ENCODE measurements at regions not wholly inside any gene's neighbourhood (a gene's known extent, or its start where the extent isn't known, plus 50 kb on each side); places are given as distances from the start of the nearest gene placed in this dataset.
A peak's percentile ranks its signal among the peaks of the same experiment; 100 is the strongest.

GRCh38 chr13:76454991-76455390 lies 431.2 kb downstream of the KCTD12 start:
- H3K9me3 ChIP-seq (ENCODE audit: control insufficient read depth in 2 of 2, insufficient read depth in 1 of 2, low read length in 1 of 2), result no peaks in the 10 kb centered on the region
- no peaks in the 10 kb centered on the region for H3K4me1 ChIP-seq (ENCODE audit: control insufficient read depth in 2 of 2, insufficient read depth in 2 of 2, low read length in 2 of 2)
- H3K36me3 ChIP-seq (ENCODE audit: control insufficient read depth in 2 of 2, insufficient read depth in 2 of 2, low read length in 1 of 2), result no peaks in the 10 kb centered on the region
- no peak overlapping the region for H3K27ac ChIP-seq (ENCODE audit: low read depth in 1 of 2, low read length in 1 of 2)
- H3K27me3 ChIP-seq (ENCODE audit: control insufficient read depth in 2 of 2, insufficient read depth in 1 of 2, low read length in 1 of 2), result no peaks in the 10 kb centered on the region
- H3K4me3 ChIP-seq (ENCODE audit: low read length in 2 of 2), result no peak overlapping the region
- no peak for DNase-seq (ENCODE audit: low read depth in 6 of 9, low spot score in 9 of 9)

- H3K27ac ChIP-seq (ENCODE audit: low read depth in 1 of 2, low read length in 1 of 2), result no peak overlapping the region
- no peaks in the 10 kb centered on the region for H3K27me3 ChIP-seq (ENCODE audit: control insufficient read depth in 2 of 2, insufficient read depth in 1 of 2, low read length in 1 of 2)
- no peak for DNase-seq (ENCODE audit: low read depth in 6 of 9, low spot score in 9 of 9)
- H3K36me3 ChIP-seq (ENCODE audit: control insufficient read depth in 2 of 2, insufficient read depth in 2 of 2, low read length in 1 of 2), result no peaks in the 10 kb centered on the region
- no peaks in the 10 kb centered on the region for H3K9me3 ChIP-seq (ENCODE audit: control insufficient read depth in 2 of 2, insufficient read depth in 1 of 2, low read length in 1 of 2)
- no peak overlapping the region for H3K4me3 ChIP-seq (ENCODE audit: low read length in 2 of 2)
- H3K4me1 ChIP-seq (ENCODE audit: control insufficient read depth in 2 of 2, insufficient read depth in 2 of 2, low read length in 2 of 2), result no peaks in the 10 kb centered on the region
These were observed 436.5 kb downstream of the KCTD12 start for GRCh38 chr13:76449716-76450115.

- Histone ChIP-seq H3K36me3 (ENCODE audit: control insufficient read depth in 2 of 2, insufficient read depth in 2 of 2, low read length in 1 of 2) (no peaks in the 10 kb centered on the region), H3K27me3 (ENCODE audit: control insufficient read depth in 2 of 2, insufficient read depth in 1 of 2, low read length in 1 of 2) (no peaks in the 10 kb centered on the region), H3K4me1 (ENCODE audit: control insufficient read depth in 2 of 2, insufficient read depth in 2 of 2, low read length in 2 of 2) (no peaks in the 10 kb centered on the region), H3K4me3 (ENCODE audit: low read length in 2 of 2) (no peak overlapping the region), H3K27ac (ENCODE audit: low read depth in 1 of 2, low read length in 1 of 2) (no peak overlapping the region), H3K9me3 (ENCODE audit: control insufficient read depth in 2 of 2, insufficient read depth in 1 of 2, low read length in 1 of 2) (no peaks in the 10 kb centered on the region)
- WGBS, result 71% methylated on average over 3 of the region's 3 CpGs
- DNase-seq (ENCODE audit: low read depth in 6 of 9, low spot score in 9 of 9), result no peak
These were observed 440.0 kb downstream of the KCTD12 start for GRCh38 chr13:76446191-76446590.

- Histone ChIP-seq H3K27me3 (ENCODE audit: control insufficient read depth in 2 of 2, insufficient read depth in 1 of 2, low read length in 1 of 2) (no peaks in the 10 kb centered on the region), H3K4me1 (ENCODE audit: control insufficient read depth in 2 of 2, insufficient read depth in 2 of 2, low read length in 2 of 2) (no peaks in the 10 kb centered on the region), H3K36me3 (ENCODE audit: control insufficient read depth in 2 of 2, insufficient read depth in 2 of 2, low read length in 1 of 2) (no peaks in the 10 kb centered on the region), H3K9me3 (ENCODE audit: control insufficient read depth in 2 of 2, insufficient read depth in 1 of 2, low read length in 1 of 2) (no peaks in the 10 kb centered on the region), H3K27ac (ENCODE audit: low read depth in 1 of 2, low read length in 1 of 2) (no peak overlapping the region), H3K4me3 (ENCODE audit: low read length in 2 of 2) (no peak overlapping the region)
- WGBS, result 33% methylated on average over 3 of the region's 3 CpGs
- peak in 1 of 9 donors; percentile 22 for DNase-seq (ENCODE audit: low read depth in 6 of 9, low spot score in 9 of 9)
These were observed 445.6 kb downstream of the KCTD12 start for GRCh38 chr13:76440568-76440967.

GRCh38 chr13:76439546-76439945 lies 446.7 kb downstream of the KCTD12 start:
- Histone ChIP-seq H3K27me3 (ENCODE audit: control insufficient read depth in 2 of 2, insufficient read depth in 1 of 2, low read length in 1 of 2) (no peaks in the 10 kb centered on the region), H3K9me3 (ENCODE audit: control insufficient read depth in 2 of 2, insufficient read depth in 1 of 2, low read length in 1 of 2) (no peaks in the 10 kb centered on the region), H3K4me1 (ENCODE audit: control insufficient read depth in 2 of 2, insufficient read depth in 2 of 2, low read length in 2 of 2) (no peaks in the 10 kb centered on the region), H3K4me3 (ENCODE audit: low read length in 2 of 2) (no peak overlapping the region), H3K36me3 (ENCODE audit: control insufficient read depth in 2 of 2, insufficient read depth in 2 of 2, low read length in 1 of 2) (no peaks in the 10 kb centered on the region), H3K27ac (ENCODE audit: low read depth in 1 of 2, low read length in 1 of 2) (no peak overlapping the region)
- no peak for DNase-seq (ENCODE audit: low read depth in 6 of 9, low spot score in 9 of 9)
- 97% methylated on average over 2 of the region's 2 CpGs for WGBS

GRCh38 chr13:76438050-76438449 lies 448.2 kb downstream of the KCTD12 start:
- DNase-seq (ENCODE audit: low read depth in 6 of 9, low spot score in 9 of 9), result no peak
- Histone ChIP-seq H3K4me1 (ENCODE audit: control insufficient read depth in 2 of 2, insufficient read depth in 2 of 2, low read length in 2 of 2) (no peaks in the 10 kb centered on the region), H3K4me3 (ENCODE audit: low read length in 2 of 2) (no peak overlapping the region), H3K27ac (ENCODE audit: low read depth in 1 of 2, low read length in 1 of 2) (no peak overlapping the region), H3K27me3 (ENCODE audit: control insufficient read depth in 2 of 2, insufficient read depth in 1 of 2, low read length in 1 of 2) (no peaks in the 10 kb centered on the region), H3K36me3 (ENCODE audit: control insufficient read depth in 2 of 2, insufficient read depth in 2 of 2, low read length in 1 of 2) (no peaks in the 10 kb centered on the region), H3K9me3 (ENCODE audit: control insufficient read depth in 2 of 2, insufficient read depth in 1 of 2, low read length in 1 of 2) (no peaks in the 10 kb centered on the region)
- 98% methylated on average over 2 of the region's 2 CpGs for WGBS

- no peaks in the 10 kb centered on the region for H3K36me3 ChIP-seq (ENCODE audit: control insufficient read depth in 2 of 2, insufficient read depth in 2 of 2, low read length in 1 of 2)
- 82% methylated on average over 2 of the region's 2 CpGs for WGBS
- no peaks in the 10 kb centered on the region for H3K9me3 ChIP-seq (ENCODE audit: control insufficient read depth in 2 of 2, insufficient read depth in 1 of 2, low read length in 1 of 2)
- DNase-seq (ENCODE audit: low read depth in 6 of 9, low spot score in 9 of 9), result no peak
- no peaks in the 10 kb centered on the region for H3K4me1 ChIP-seq (ENCODE audit: control insufficient read depth in 2 of 2, insufficient read depth in 2 of 2, low read length in 2 of 2)
- H3K4me3 ChIP-seq (ENCODE audit: low read length in 2 of 2), result no peak overlapping the region
- H3K27ac ChIP-seq (ENCODE audit: low read depth in 1 of 2, low read length in 1 of 2), result no peak overlapping the region
- no peaks in the 10 kb centered on the region for H3K27me3 ChIP-seq (ENCODE audit: control insufficient read depth in 2 of 2, insufficient read depth in 1 of 2, low read length in 1 of 2)
These were observed 460.3 kb downstream of the KCTD12 start for GRCh38 chr13:76425935-76426334.

- DNase-seq (ENCODE audit: low read depth in 6 of 9, low spot score in 9 of 9), result no peak
- H3K27me3 ChIP-seq (ENCODE audit: control insufficient read depth in 2 of 2, insufficient read depth in 1 of 2, low read length in 1 of 2), result no peaks in the 10 kb centered on the region
- H3K36me3 ChIP-seq (ENCODE audit: control insufficient read depth in 2 of 2, insufficient read depth in 2 of 2, low read length in 1 of 2), result no peaks in the 10 kb centered on the region
- H3K9me3 ChIP-seq (ENCODE audit: control insufficient read depth in 2 of 2, insufficient read depth in 1 of 2, low read length in 1 of 2), result no peaks in the 10 kb centered on the region
- no peak overlapping the region for H3K4me3 ChIP-seq (ENCODE audit: low read length in 2 of 2)
- H3K27ac ChIP-seq (ENCODE audit: low read depth in 1 of 2, low read length in 1 of 2), result no peak overlapping the region
- WGBS, result 76% methylated on average over 3 of the region's 3 CpGs
- no peaks in the 10 kb centered on the region for H3K4me1 ChIP-seq (ENCODE audit: control insufficient read depth in 2 of 2, insufficient read depth in 2 of 2, low read length in 2 of 2)
These were observed 465.2 kb downstream of the KCTD12 start for GRCh38 chr13:76421011-76421410.

- Histone ChIP-seq H3K4me1 (ENCODE audit: control insufficient read depth in 2 of 2, insufficient read depth in 2 of 2, low read length in 2 of 2) (no peaks in the 10 kb centered on the region), H3K9me3 (ENCODE audit: control insufficient read depth in 2 of 2, insufficient read depth in 1 of 2, low read length in 1 of 2) (no peaks in the 10 kb centered on the region), H3K4me3 (ENCODE audit: low read length in 2 of 2) (no peak overlapping the region), H3K36me3 (ENCODE audit: control insufficient read depth in 2 of 2, insufficient read depth in 2 of 2, low read length in 1 of 2) (no peaks in the 10 kb centered on the region), H3K27me3 (ENCODE audit: control insufficient read depth in 2 of 2, insufficient read depth in 1 of 2, low read length in 1 of 2) (no peaks in the 10 kb centered on the region), H3K27ac (ENCODE audit: low read depth in 1 of 2, low read length in 1 of 2) (no peak overlapping the region)
- WGBS, result 85% methylated on average over 2 of the region's 2 CpGs
- no peak for DNase-seq (ENCODE audit: low read depth in 6 of 9, low spot score in 9 of 9)
These were observed 467.8 kb downstream of the KCTD12 start for GRCh38 chr13:76418404-76418803.

- Histone ChIP-seq H3K27me3 (ENCODE audit: control insufficient read depth in 2 of 2, insufficient read depth in 1 of 2, low read length in 1 of 2) (no peaks in the 10 kb centered on the region), H3K4me3 (ENCODE audit: low read length in 2 of 2) (no peak overlapping the region), H3K36me3 (ENCODE audit: control insufficient read depth in 2 of 2, insufficient read depth in 2 of 2, low read length in 1 of 2) (no peaks in the 10 kb centered on the region), H3K9me3 (ENCODE audit: control insufficient read depth in 2 of 2, insufficient read depth in 1 of 2, low read length in 1 of 2) (no peaks in the 10 kb centered on the region), H3K27ac (ENCODE audit: low read depth in 1 of 2, low read length in 1 of 2) (no peak overlapping the region), H3K4me1 (ENCODE audit: control insufficient read depth in 2 of 2, insufficient read depth in 2 of 2, low read length in 2 of 2) (no peaks in the 10 kb centered on the region)
- DNase-seq (ENCODE audit: low read depth in 6 of 9, low spot score in 9 of 9), result no peak
- WGBS, result 91% methylated on average over 2 of the region's 2 CpGs
These were observed 471.9 kb downstream of the KCTD12 start for GRCh38 chr13:76414320-76414719.

Measured in thymus (tissue), 11 donors.